ENCODE measurements at regions not wholly inside any gene's neighbourhood (a gene's known extent, or its start where the extent isn't known, plus 50 kb on each side); places are given as distances from the start of the nearest gene placed in this dataset.

DNA sequence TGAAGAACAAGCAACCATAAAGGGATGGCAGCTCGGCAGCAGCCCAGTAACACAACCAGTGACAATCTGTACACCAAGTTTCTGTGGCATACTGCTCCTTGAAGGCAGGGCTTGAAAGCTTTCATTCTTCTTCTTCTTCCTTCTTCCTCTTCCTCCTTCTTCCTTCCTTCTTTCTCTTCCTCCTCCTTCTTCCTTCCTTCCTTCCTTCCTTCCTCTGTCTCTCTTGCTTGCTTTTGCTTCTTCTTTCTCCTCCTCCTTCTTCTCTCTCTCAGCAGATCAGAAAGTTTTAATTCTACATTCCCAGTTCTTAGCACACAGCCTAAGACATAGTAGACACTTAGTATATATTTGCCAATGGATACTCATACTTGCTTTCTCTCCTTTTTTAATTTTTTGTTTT, 95.9 kb downstream of the GLUL start:
- POLR2A ChIA-PET: interaction anchor here (0.7 kb wide), 1 partner anchor 180 kb away, joined by 4 read pairs; no protein-coding TSS in a partner anchor
- intact Hi-C loops (cut with micrococcal nuclease): no loop called here
- TF ChIP-seq, protein P1, sequence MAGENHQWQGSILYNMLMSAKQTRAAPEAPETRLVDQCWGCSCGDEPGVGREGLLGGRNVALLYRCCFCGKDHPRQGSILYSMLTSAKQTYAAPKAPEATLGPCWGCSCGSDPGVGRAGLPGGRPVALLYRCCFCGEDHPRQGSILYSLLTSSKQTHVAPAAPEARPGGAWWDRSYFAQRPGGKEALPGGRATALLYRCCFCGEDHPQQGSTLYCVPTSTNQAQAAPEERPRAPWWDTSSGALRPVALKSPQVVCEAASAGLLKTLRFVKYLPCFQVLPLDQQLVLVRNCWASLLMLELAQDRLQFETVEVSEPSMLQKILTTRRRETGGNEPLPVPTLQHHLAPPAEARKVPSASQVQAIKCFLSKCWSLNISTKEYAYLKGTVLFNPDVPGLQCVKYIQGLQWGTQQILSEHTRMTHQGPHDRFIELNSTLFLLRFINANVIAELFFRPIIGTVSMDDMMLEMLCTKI (IDR thresholded peaks at IDR 0.05; ENCODE audit: partially characterized antibody): no peak
- no peak for TF ChIP-seq TRIM28 (IDR thresholded peaks at IDR 0.05)
- TF ChIP-seq PRPF4 (IDR thresholded peaks at IDR 0.05; ENCODE audit: insufficient read depth, low read depth, low read length, poor library complexity, severe bottlenecking): no peak
- peak in 1 of 2 experiments; percentile 14; a peak in 1 of 4 replicates for TF ChIP-seq TRIM24 (IDR thresholded peaks at IDR 0.05)
- peak; percentile 38; the same call in 1 of the 2 replicates for TF ChIP-seq TOE1 (IDR thresholded peaks at IDR 0.05; ENCODE audit: borderline replicate concordance)
- TF ChIP-seq TOE1 (CRISPR knock-in tag; IDR thresholded peaks at IDR 0.05; ENCODE audit: borderline replicate concordance, low read depth): no peak
- TF ChIP-seq AFF1 (IDR thresholded peaks at IDR 0.05; ENCODE audit: low read depth in 1 of 2, partially characterized antibody in 2 of 2): peak in 1 of 2 experiments; percentile 12
- TF ChIP-seq OTX1 (CRISPR knock-in tag; IDR thresholded peaks at IDR 0.05): peak; percentile 75; the same call in 1 of the 2 replicates
- peak; percentile 11 for TF ChIP-seq TAF9B (IDR thresholded peaks at IDR 0.05; ENCODE audit: partially characterized antibody)
- 0 out of 2 replicates have a peak, but pooled peaks have one; percentile 62 for TF ChIP-seq THRAP3 (IDR thresholded peaks at IDR 0.05; ENCODE audit: borderline replicate concordance)
- TF ChIP-seq, protein P2, sequence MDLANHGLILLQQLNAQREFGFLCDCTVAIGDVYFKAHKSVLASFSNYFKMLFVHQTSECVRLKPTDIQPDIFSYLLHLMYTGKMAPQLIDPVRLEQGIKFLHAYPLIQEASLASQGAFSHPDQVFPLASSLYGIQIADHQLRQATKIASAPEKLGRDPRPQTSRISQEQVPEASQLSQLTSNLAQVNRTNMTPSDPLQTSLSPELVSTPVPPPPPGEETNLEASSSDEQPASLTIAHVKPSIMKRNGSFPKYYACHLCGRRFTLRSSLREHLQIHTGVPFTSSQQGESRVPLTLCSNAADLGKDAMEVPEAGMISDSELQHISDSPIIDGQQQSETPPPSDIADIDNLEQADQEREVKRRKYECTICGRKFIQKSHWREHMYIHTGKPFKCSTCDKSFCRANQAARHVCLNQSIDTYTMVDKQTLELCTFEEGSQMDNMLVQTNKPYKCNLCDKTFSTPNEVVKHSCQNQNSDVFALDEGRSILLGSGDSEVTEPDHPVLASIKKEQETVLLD (IDR thresholded peaks at IDR 0.05): 0 out of 2 replicates have a peak, but pooled peaks have one; percentile 33
- TF ChIP-seq ZBTB26 (CRISPR knock-in tag; IDR thresholded peaks at IDR 0.05): peak; percentile 73; the same call in 1 of the 2 replicates
- TF ChIP-seq HBP1 (CRISPR knock-in tag; IDR thresholded peaks at IDR 0.05): 0 out of 2 replicates have a peak, but pooled peaks have one; percentile 78

More for the DNA sequence above, 95.9 kb downstream of the GLUL start:
- BruUV-seq (replicated peaks): no TSS peak
- H3K27ac ChIP-seq (ENCODE audit: extremely low read depth, low read depth, low read length): no peak overlapping the region
- H2AFZ ChIP-seq (ENCODE audit: low read depth, low read length): peak overlapping the region; percentile 76
- H3K4me1 ChIP-seq (replicated peaks in 1 of 2; ENCODE audit: control insufficient read depth in 2 of 2, insufficient read depth in 2 of 2, low read length in 2 of 2): peaks cover 28 to 55% of the 10 kb centered on the region in 2 experiments
- no peak overlapping the region for H3K4me2 ChIP-seq (ENCODE audit: insufficient read depth, low read length)
- H4K20me1 ChIP-seq (replicated peaks; ENCODE audit: control insufficient read depth, insufficient read depth, low read length): no peaks in the 10 kb centered on the region
- CTCF ChIA-PET (ENCODE audit: low intra/inter-chr PET ratio): no interaction called here
- H3K4me3 ChIP-seq: no peak overlapping the region
- 50% methylated on average over 1 of the region's 1 CpG for WGBS (ENCODE audit: insufficient coverage, low coverage, missing lambda C conversion rate)
- H3K9me3 ChIP-seq (replicated peaks; ENCODE audit: control insufficient read depth, insufficient read depth, low read depth, low read length): no peaks in the 10 kb centered on the region
- no peaks in the 10 kb centered on the region for H3K9me1 ChIP-seq (ENCODE audit: control insufficient read depth, insufficient read depth, low read length)
- no peak overlapping the region for H3K9ac ChIP-seq (ENCODE audit: insufficient read depth in 1 of 2, low read depth in 2 of 2, low read length in 2 of 2)
- no peaks in the 10 kb centered on the region for H3K36me3 ChIP-seq (ENCODE audit: control insufficient read depth, insufficient read depth, low read length)
- ATAC-seq (no peak), FAIRE-seq (no peak), DNase-seq (ENCODE audit: extremely low read depth in 1 of 4, low spot score in 3 of 4) (no peak)
- H3K27me3 ChIP-seq (ENCODE audit: control insufficient read depth in 2 of 2, insufficient read depth in 2 of 2, low read length in 2 of 2): no peaks in the 10 kb centered on the region
- in situ Hi-C loops (cut with MboI): no loop called here
- H3K79me2 ChIP-seq (ENCODE audit: control insufficient read depth, insufficient read depth, low read length): 0 out of 3 replicates have a peak, but pooled peaks cover 2% of the 10 kb centered on the region

Data from K562 (cell line).